ENCODE measurements at regions not wholly inside any gene's neighbourhood (a gene's known extent, or its start where the extent isn't known, plus 50 kb on each side); places are given as distances from the start of the nearest gene placed in this dataset.

GRCh38 chr2:5782103-5782502 is 89.9 kb downstream of the SOX11 start:
- CTCF ChIA-PET: interaction anchor here (1.0 kb wide), 1 partner anchor 15 kb away, joined by 3 read pairs; no protein-coding TSS in a partner anchor
- TF ChIP-seq CTCF (IDR thresholded peaks at IDR 0.05; ENCODE audit: insufficient read depth, low read depth, low read length): no peak
- Histone ChIP-seq H3K27me3 (ENCODE audit: control insufficient read depth, insufficient read depth, low read length) (no peaks in the 10 kb centered on the region), H3K36me3 (ENCODE audit: control insufficient read depth, insufficient read depth, low read length) (no peaks in the 10 kb centered on the region), H3K4me3 (ENCODE audit: low read depth, low read length) (no peak overlapping the region)
- POLR2A ChIA-PET: no interaction called here
- DNase-seq (ENCODE audit: low read depth): no peak

- Histone ChIP-seq H3K27me3 (ENCODE audit: control insufficient read depth, insufficient read depth, low read length) (no peaks in the 10 kb centered on the region), H3K36me3 (ENCODE audit: control insufficient read depth, insufficient read depth, low read length) (no peaks in the 10 kb centered on the region), H3K4me3 (ENCODE audit: low read depth, low read length) (no peak overlapping the region)
- no peak for TF ChIP-seq CTCF (IDR thresholded peaks at IDR 0.05; ENCODE audit: insufficient read depth, low read depth, low read length)
- CTCF ChIA-PET: no interaction called here
- POLR2A ChIA-PET: no interaction called here
- DNase-seq (ENCODE audit: low read depth): no peak
These were observed 96.3 kb downstream of the SOX11 start for GRCh38 chr2:5788447-5788846.

- Histone ChIP-seq H3K27me3 (ENCODE audit: control insufficient read depth, insufficient read depth, low read length) (no peaks in the 10 kb centered on the region), H3K4me3 (ENCODE audit: low read depth, low read length) (no peak overlapping the region), H3K36me3 (ENCODE audit: control insufficient read depth, insufficient read depth, low read length) (no peaks in the 10 kb centered on the region)
- ChIA-PET CTCF (no interaction called here), POLR2A (no interaction called here)
- no peak for DNase-seq (ENCODE audit: low read depth)
- TF ChIP-seq CTCF (IDR thresholded peaks at IDR 0.05; ENCODE audit: insufficient read depth, low read depth, low read length): no peak
These were observed 99.2 kb downstream of the SOX11 start for GRCh38 chr2:5791371-5791770.

GRCh38 chr2:5794012-5794411 is 101.8 kb downstream of the SOX11 start:
- Histone ChIP-seq H3K27me3 (ENCODE audit: control insufficient read depth, insufficient read depth, low read length) (no peaks in the 10 kb centered on the region), H3K4me3 (ENCODE audit: low read depth, low read length) (no peak overlapping the region), H3K36me3 (ENCODE audit: control insufficient read depth, insufficient read depth, low read length) (no peaks in the 10 kb centered on the region)
- no peak for TF ChIP-seq CTCF (IDR thresholded peaks at IDR 0.05; ENCODE audit: insufficient read depth, low read depth, low read length)
- POLR2A ChIA-PET: no interaction called here
- CTCF ChIA-PET: no interaction called here
- no peak for DNase-seq (ENCODE audit: low read depth)

GRCh38 chr2:5798084-5798483 is 105.9 kb downstream of the SOX11 start:
- peak; percentile 4 for DNase-seq (ENCODE audit: low read depth)
- Histone ChIP-seq H3K36me3 (ENCODE audit: control insufficient read depth, insufficient read depth, low read length) (no peaks in the 10 kb centered on the region), H3K4me3 (ENCODE audit: low read depth, low read length) (no peak overlapping the region), H3K27me3 (ENCODE audit: control insufficient read depth, insufficient read depth, low read length) (no peaks in the 10 kb centered on the region)
- TF ChIP-seq CTCF (IDR thresholded peaks at IDR 0.05; ENCODE audit: insufficient read depth, low read depth, low read length): no peak
- CTCF ChIA-PET: no interaction called here
- POLR2A ChIA-PET: no interaction called here
